Activated T-helper 9 cell treated with anti-CD3 and anti-CD28 coated beads, Interleukin-2, amount 50 U/mL, for 16 hours (primary cell): ENCODE measurements at regions not wholly inside any gene's neighbourhood (a gene's known extent, or its start where the extent isn't known, plus 50 kb on each side); places are given as distances from the start of the nearest gene placed in this dataset.

ENCODE experiments used
- DNase-seq: peaks from one replicate; pipeline ENCODE4 v3.0.0-alpha.2; 2020; ENCODE audit warnings: low read depth

DNA sequence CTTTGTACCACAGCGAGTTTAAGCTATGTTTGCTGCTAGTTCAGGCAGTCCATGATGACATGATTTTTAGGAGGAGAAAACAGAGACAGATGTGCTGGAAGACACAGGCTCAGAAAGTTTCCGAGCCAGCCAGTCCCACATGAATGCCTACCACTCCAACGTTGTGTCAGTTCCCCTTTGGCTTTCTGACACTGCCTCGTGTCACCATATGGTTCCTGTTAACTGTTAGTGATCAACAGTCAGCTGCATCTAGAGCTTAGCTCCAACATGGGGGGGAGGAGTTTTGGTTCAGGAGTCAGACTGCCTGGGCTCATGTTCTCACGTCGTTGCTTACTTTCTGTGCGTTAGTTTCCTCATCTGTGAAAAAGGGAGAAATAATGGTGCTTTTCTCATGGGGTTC lies 343.7 kb downstream of the MID1IP1 start:
- DNase-seq, result no peak

DNA sequence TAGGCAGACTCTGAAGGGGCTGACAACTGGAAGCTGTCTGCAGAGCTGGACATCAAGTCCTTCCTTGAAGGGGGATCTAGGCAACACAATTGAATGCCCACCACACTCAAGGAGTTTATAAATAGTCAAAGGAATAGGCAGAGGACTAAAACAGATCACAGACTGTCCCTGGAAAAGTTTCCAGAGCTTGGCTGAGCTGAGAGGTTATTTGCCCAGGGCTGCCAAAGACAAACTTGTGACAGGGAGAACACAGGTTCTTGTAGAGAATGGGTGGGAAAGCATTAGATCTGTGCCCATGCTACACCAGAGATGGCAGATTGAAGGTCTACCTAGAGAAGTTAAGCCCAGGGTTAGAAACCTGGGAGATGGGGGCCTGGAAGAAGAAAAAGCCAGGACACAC lies 344.6 kb downstream of the MID1IP1 start:
- DNase-seq, result no peak

DNA sequence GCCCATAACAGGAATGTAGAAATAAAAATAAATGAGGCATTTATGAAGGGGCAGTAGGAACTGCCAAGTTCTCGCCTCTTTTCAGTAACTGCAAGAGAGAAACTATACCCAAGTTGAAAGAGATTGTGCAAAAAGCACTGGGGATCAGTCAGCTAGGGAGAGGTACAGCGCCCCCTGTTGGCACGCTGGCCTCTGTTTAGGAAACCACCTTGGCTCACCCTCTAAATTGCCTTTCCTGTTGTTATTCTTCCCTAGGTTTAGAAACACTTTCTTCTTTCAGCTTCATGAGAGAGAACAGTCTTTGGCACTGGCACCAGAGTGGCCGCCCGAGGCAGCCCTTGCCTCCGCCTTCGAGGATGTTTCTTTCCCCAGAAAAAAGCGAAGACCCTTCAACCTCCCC lies 348.5 kb downstream of the MID1IP1 start:
- DNase-seq, result peak; percentile 27

DNA sequence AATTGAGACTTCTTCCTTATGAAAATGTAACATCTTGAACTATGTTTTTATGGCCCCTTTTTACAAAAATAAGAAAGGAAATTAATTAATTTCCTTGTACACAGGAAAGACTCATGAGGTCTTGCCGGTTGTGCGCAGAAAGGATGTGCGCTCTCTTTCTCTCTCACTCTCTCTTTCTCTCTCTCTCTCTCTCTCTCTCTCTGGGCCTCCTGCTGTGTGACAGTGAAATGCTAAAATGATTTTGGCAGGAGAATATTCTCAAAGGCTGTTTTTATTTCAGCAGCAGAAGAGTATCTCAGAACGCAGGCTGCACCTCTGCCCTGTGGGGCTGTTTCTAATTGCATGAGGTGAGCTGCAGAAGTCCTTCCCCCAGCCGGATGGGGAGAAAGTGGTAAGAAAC lies 349.0 kb downstream of the MID1IP1 start:
- DNase-seq, result no peak

- DNase-seq, result no peak
These were observed 349.4 kb downstream of the MID1IP1 start for GRCh38 chrX:39150621-39151020.

DNA sequence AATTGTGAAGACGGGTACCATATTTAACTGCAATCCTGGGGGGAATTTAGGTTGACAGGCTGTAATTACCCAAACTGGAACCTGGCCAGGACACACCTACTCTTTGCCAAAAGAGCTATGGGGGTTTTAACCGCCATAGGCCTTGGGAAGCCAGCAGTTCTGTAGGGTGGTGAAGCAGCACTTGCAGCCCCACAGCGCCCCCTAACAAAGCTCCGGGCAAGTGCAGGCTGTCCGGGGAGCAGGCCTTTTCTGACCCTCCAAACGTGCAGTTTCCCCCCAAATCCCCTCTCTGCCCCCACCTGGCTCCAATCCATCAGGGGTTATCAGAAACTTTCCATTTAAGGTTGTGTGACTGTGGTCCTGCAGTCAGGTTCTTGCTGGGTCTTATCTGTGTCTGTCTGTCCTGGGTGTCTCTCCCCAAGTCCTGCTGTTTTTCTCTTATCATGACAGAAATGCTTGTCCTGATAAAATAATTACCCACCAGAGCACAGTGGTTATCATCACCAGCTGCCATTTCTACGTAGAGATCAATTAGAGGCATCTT lies 350.9 kb downstream of the MID1IP1 start:
- DNase-seq, result no peak

GRCh38 chrX:39156051-39156450 lies 354.8 kb downstream of the MID1IP1 start:
- no peak for DNase-seq

DNA sequence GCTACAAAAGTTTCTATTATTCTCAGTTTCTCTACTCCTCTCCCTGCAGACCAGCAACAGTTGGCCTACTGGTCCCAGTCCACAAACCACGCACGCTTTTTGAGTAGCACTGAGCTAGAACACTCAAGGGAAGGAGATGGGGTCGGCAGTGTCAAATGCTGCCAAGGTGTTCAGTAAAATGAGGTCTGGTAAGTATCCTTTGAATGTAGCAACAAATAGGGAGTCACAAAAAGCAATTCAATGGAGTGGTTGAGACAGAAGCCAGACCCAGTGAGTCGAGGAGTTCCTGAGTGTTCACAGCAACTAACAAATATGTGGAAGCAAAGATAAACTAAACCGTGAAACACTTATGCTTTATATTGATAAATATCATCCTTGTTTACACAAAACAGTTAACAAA lies 355.7 kb downstream of the MID1IP1 start:
- DNase-seq, result no peak

DNA sequence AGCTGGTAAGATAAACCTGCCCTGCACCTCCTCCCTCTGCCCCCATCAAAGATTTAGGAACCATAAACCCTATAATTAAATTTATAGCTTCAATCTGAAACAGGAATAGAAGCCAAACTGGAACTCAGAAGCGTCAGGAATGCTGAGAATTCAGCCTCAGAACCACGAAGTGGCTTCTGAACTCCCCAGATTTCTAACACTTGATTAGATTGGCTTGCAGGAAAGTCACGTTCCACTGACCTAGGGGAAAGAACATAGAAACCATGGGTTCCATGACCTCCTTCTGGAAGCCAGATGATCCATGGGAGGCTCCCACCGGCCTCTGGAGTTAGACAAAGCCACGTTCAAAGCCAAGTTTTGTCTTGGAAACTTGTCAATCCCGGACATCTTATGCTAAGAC lies 356.5 kb downstream of the MID1IP1 start:
- no peak for DNase-seq

GRCh38 chrX:39158801-39159657 lies 357.8 kb downstream of the MID1IP1 start:
- DNase-seq, result no peak

DNA sequence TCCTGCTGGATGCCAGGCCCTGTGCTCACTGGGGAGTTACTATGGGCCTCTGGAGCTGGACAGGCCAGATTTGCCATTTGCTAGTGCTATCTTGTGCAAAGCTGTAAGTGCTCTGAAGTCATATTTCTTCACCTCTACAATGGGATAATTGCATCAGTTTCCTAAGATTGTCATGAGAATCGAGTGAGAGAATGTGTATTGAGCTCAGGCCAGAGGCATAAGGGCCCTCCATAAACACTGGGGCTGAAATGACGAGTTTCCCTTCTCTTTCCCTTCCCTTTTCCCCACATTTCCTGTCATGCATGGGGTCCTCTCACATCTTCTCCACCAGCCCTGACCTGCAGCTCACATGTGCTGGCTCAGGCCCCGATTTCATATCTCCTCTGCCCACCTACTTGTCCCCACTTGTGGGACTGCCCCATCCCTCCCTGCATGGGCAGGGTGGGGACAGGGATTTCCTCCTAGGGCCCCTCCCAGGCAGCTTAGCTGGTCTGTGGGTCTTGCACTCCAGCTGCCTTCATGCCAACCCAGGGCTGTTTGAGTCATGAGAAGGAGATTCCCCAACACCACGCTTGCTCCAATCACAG lies 358.8 kb downstream of the MID1IP1 start:
- DNase-seq, result no peak

DNA sequence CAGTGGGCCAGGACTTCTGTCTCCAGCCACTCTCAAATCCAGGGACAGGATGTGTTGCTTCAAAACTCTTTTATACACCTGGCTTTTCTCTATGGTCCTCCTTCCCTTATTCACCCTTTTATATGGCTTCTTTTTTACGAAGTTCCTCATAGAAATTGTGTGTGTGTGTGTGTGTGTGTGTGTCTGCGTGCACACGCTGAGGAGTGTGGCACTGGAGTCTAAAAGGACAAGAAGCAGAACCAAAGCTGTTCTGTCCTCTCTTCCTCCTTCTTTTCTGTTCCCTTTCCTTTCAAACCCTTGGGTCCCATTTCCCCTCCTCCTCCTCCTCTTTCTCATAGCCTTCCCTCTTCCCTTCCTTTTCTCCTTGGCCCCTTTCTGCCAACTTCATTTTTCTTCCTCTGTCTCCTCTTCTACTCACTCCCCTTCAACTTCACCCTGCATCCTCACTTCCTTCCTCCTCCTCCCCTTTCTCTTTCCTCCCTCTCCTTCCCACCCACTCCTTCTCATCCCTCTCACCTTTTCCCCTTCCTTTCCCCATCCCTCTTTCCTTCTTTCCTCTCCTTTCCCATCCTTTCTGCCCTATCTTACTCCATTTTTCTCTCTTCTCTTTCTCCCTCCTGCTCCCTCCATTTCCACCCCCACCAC lies 360.5 kb downstream of the MID1IP1 start:
- DNase-seq, result no peak

- DNase-seq, result peak; percentile 17
These were observed 361.1 kb downstream of the MID1IP1 start for GRCh38 chrX:39162322-39162735.

GRCh38 chrX:39163581-39164126 lies 362.4 kb downstream of the MID1IP1 start:
- DNase-seq, result no peak

DNA sequence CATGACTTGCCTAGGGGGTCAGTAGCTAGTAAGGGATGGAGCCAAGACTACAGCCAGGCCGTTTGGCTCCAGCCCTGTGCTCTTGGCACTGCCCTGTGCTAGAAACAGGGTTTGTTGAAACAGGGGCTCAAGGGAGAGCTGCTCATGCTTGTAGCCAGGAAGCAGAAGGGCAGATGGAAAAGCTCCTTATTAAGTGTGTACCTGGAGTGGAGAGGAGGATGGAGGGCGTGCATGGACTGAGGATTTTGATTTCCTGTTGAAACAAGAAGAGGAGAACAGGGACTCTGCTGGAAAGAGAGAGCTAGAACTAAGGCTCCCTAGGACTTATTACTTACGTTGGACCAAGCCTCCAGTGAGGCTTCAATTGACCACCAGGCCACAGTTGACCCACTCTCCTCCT lies 363.0 kb downstream of the MID1IP1 start:
- DNase-seq, result no peak

DNA sequence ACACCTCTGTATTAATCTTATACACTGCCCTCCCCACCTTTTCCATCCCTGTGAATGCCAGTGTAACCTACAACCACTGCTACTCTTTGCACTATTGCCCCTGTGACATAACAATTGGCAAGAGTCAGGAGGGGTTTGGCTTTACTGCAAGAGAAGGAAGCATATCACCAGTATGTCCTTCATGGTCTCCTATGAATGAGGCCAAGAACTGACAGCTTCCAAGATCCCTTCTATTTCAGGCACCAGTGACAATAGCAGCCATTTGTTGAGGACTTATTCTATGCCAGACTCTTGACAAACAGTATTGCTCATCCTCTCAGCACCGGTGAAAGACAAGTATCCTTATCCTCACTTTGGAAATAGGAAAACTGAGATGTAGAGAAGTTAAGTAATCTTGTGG lies 363.9 kb downstream of the MID1IP1 start:
- DNase-seq, result no peak

GRCh38 chrX:39165773-39166172 lies 364.5 kb downstream of the MID1IP1 start:
- DNase-seq, result no peak

DNA sequence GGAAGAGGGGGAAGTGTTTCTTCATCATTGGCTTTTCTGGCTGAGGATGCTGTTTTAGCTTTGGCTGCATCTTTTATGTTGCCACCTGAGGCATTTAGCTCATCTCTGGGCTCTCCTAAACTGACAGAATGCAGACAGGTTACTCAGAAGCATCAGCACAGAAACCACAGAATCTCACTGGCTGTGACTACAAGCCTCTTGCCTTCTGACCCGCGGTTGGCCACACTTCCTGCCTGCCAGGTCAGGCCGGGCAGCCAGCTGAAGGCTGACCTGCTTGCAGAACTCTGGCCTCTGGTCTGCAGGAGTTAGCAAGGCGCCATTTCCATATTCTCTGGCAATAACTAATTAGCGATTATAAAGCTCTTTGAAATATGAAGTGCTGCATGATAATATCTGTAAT lies 366.5 kb downstream of the MID1IP1 start:
- no peak for DNase-seq

- no peak for DNase-seq
These were observed 367.4 kb downstream of the MID1IP1 start for GRCh38 chrX:39168609-39169008.

GRCh38 chrX:39169976-39170375 lies 368.7 kb downstream of the MID1IP1 start:
- DNase-seq, result no peak

DNA sequence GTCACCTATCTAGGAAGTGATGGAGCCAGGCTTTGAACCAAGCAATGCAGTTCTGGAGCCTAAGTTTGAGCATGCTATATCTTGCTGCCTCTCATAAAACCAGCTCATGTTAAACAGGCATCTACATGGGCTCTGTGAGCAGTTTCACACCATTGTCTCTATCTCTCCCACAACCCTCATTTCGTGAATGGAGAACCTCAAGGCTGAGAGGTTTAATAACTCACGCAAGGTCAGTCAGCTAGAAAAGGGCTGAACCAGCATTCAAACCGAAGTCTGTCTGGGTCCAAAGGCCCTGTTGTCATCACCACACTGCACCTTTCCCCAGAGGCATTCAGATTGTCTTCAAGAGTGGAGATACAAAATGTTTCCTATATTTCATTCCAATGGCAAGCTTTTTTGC lies 369.2 kb downstream of the MID1IP1 start:
- no peak for DNase-seq

- no peak for DNase-seq
These were observed 370.4 kb downstream of the MID1IP1 start for GRCh38 chrX:39171686-39172085.
